GM23338 (cell line): ENCODE measurements at regions not wholly inside any gene's neighbourhood (a gene's known extent, or its start where the extent isn't known, plus 50 kb on each side); places are given as distances from the start of the nearest gene placed in this dataset.

Source experiments
- ATAC-seq: fragments of 200-7000 bp; cut with Tn5 transposase; 3 replicates; pipeline ENCODE4 v1.9.1; 2020
- DNase-seq: peaks from one replicate; pipeline ENCODE4 v3.0.0-alpha.2; 2015; ENCODE audit warnings: low spot score
- H2AFZ ChIP-seq: fragments of 200-600 bp; sonication (generic); 2 replicates; pipeline ENCODE4 v1.8.0; 2016; ENCODE audit warnings: antibody characterized with exemption, mild to moderate bottlenecking, moderate library complexity
- H3F3A ChIP-seq: fragments of 200-600 bp; sonication (generic); replicated peaks from 2 replicates; pipeline ENCODE4 v1.8.0; 2017; ENCODE audit warnings: antibody characterized with exemption, mixed run types, low read depth
- H3K27ac ChIP-seq: fragments of 200-600 bp; sonication (generic); 2 replicates; pipeline ENCODE4 v1.6.1; 2016; ENCODE audit warnings: low read depth
- H3K27me3 ChIP-seq: fragments of 200-600 bp; sonication (generic); 2 replicates; pipeline ENCODE4 v1.8.0; 2016; ENCODE audit warnings: mild to moderate bottlenecking, mixed run types, moderate library complexity; ENCODE audit not compliant: insufficient read depth
- H3K36me3 ChIP-seq: fragments of 200-600 bp; sonication (generic); 2 replicates; pipeline ENCODE4 v1.8.0; 2016; ENCODE audit warnings: mild to moderate bottlenecking; ENCODE audit not compliant: insufficient read depth
- H3K4me1 ChIP-seq: fragments of 200-600 bp; sonication (generic); 2 replicates; pipeline ENCODE4 v1.8.0; 2016; ENCODE audit warnings: mild to moderate bottlenecking, moderate library complexity; ENCODE audit not compliant: insufficient read depth
- H3K4me2 ChIP-seq: fragments of 200-600 bp; sonication (generic); 2 replicates; pipeline ENCODE4 v1.7.1; 2017; ENCODE audit warnings: mixed run types
- H3K4me3 ChIP-seq: fragments of 200-600 bp; sonication (generic); 2 replicates; pipeline ENCODE4 v1.6.1; 2016; ENCODE audit warnings: mixed run types
- H3K79me2 ChIP-seq: fragments of 200-600 bp; sonication (generic); replicated peaks from 2 replicates; pipeline ENCODE4 v1.8.0; 2017; ENCODE audit warnings: mild to moderate bottlenecking; ENCODE audit not compliant: insufficient read depth
- H3K9me2 ChIP-seq: fragments of 200-600 bp; sonication (generic); 2 replicates; pipeline ENCODE4 v1.8.0; 2017; ENCODE audit not compliant: insufficient read depth
- H4K20me1 ChIP-seq: fragments of 200-600 bp; sonication (generic); replicated peaks from 2 replicates; pipeline ENCODE4 v1.8.0; 2017; ENCODE audit warnings: mild to moderate bottlenecking; ENCODE audit not compliant: insufficient read depth
- H3K27ac Mint-ChIP-seq: 2 replicates; pipeline ENCODE4 v1.8.0; 2020; ENCODE audit warnings: inconsistent platforms, mild to moderate bottlenecking, moderate library complexity, mixed read lengths
- H3K27me3 Mint-ChIP-seq: 3 replicates; pipeline ENCODE4 v1.8.0; 2022; ENCODE audit warnings: low read depth, mild to moderate bottlenecking, moderate library complexity, mixed read lengths, inconsistent platforms; ENCODE audit not compliant: insufficient read depth, poor library complexity
- H3K36me3 Mint-ChIP-seq: 3 replicates; pipeline ENCODE4 v1.8.0; 2021; ENCODE audit warnings: low read depth, mild to moderate bottlenecking, inconsistent platforms, moderate library complexity, mixed read lengths
- H3K4me1 Mint-ChIP-seq: 3 replicates; pipeline ENCODE4 v1.8.0; 2020; ENCODE audit warnings: mild to moderate bottlenecking, inconsistent platforms, mixed read lengths
- H3K4me3 Mint-ChIP-seq: 3 replicates; pipeline ENCODE4 v1.8.0; 2021; ENCODE audit warnings: moderate library complexity, mild to moderate bottlenecking, inconsistent platforms, mixed read lengths
- H3K9me3 Mint-ChIP-seq: 3 replicates; pipeline ENCODE4 v1.8.0; 2020; ENCODE audit warnings: moderate library complexity, mild to moderate bottlenecking, inconsistent platforms, mixed read lengths
- ETS1 ChIP-seq: IDR thresholded peaks from 2 replicates; pipeline ENCODE4 v1.6.1; 2016; ENCODE audit warnings: antibody characterized with exemption
- EZH2 ChIP-seq: fragments of 200-600 bp; sonication (generic); IDR thresholded peaks from one replicate; pipeline ENCODE4 v1.8.0; 2017; ENCODE audit warnings: antibody characterized with exemption, mild to moderate bottlenecking, low read depth; ENCODE audit not compliant: unreplicated experiment
- EZH2phosphoT487 ChIP-seq: fragments of 200-600 bp; sonication (generic); IDR thresholded peaks from one replicate; pipeline ENCODE4 v1.8.1; 2018; ENCODE audit warnings: antibody characterized with exemption; ENCODE audit not compliant: unreplicated experiment
- POLR2AphosphoS5 ChIP-seq: IDR thresholded peaks from 2 replicates; pipeline ENCODE4 v1.6.1; 2016; ENCODE audit warnings: antibody characterized with exemption, low read depth
- STAT1 ChIP-seq: IDR thresholded peaks from one replicate; pipeline ENCODE4 v1.6.1; 2016; ENCODE audit warnings: antibody characterized with exemption; ENCODE audit not compliant: unreplicated experiment
- ZNF114 ChIP-seq: fragments of 250-450 bp; sonication (Bioruptor Pico); IDR thresholded peaks from 2 replicates; pipeline ENCODE4 v1.5.0; 2020; ENCODE audit warnings: mild to moderate bottlenecking, moderate library complexity
- ZNF331 ChIP-seq: fragments of 250-450 bp; sonication (Bioruptor Pico); IDR thresholded peaks from 2 replicates; pipeline ENCODE4 v1.5.0; 2020; ENCODE audit warnings: low read depth, mild to moderate bottlenecking, moderate library complexity
- ZNF462 ChIP-seq: fragments of 250-450 bp; sonication (Bioruptor Pico); IDR thresholded peaks from 2 replicates; pipeline ENCODE4 v1.5.0; 2020; ENCODE audit warnings: mild to moderate bottlenecking, moderate library complexity
- TF ChIP-seq, protein P1 (sequence below): IDR thresholded peaks from one replicate; pipeline ENCODE4 v1.6.1; 2018; ENCODE audit warnings: antibody characterized with exemption; ENCODE audit not compliant: unreplicated experiment
- TF ChIP-seq, protein P2 (sequence below), 2 experiments: fragments of 200-600 bp in 1 of 2; sonication (generic) in 1 of 2; conservative IDR thresholded peaks; 2 replicates each; pipeline versions ENCODE4 v1.5.1 to v1.6.1; 2016 to 2017; ENCODE audit warnings: antibody characterized with exemption in 2 of 2, low read depth in 2 of 2, mild to moderate bottlenecking in 2 of 2, moderate library complexity in 1 of 2

DNA sequence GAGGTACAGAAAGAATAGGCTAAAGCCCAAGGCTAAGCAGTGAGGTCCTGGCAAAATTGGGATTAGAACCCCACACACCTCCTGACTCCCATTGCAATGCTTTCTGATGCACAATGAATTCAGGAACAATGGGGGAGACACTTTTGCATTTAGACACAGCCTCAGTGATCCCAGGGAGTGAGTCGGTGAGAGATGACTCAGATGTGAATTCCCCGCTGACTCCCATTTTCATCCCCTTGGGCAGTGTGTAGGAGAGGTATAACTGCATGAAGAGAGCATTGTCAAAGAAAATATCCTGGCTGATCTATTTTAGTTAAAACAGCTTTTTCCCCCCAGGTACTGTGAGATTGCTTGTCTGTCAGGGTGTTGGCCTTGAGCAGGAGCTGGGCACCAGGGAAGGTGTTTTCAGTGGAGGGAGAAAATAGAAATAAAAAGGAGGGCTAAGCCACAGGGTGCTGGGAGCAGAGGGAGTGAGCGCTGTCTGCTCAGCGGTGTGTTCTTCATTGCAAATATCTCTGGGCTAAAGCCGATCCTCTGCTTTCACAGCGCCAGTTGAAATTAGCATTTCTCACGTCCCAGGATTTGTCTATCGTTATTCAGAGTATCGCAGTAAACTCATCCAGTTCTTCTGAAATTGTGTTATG, 247.7 kb upstream of the PTBP2 start:
- H3K9me3 Mint-ChIP-seq: peaks cover 16% of the 10 kb centered on the region
- DNase-seq (no peak), ATAC-seq (peak; percentile 68)
- peaks cover 19% of the 10 kb centered on the region for H3K36me3 Mint-ChIP-seq
- H3K4me1 Mint-ChIP-seq: peaks cover 32% of the 10 kb centered on the region
- peaks cover 17% of the 10 kb centered on the region for H3K4me1 ChIP-seq
- no peaks in the 10 kb centered on the region; the same call in 1 of the 2 replicates for H3K9me2 ChIP-seq
- H3K79me2 ChIP-seq: no peaks in the 10 kb centered on the region
- no peak overlapping the region for H3K27ac ChIP-seq
- H3K4me2 ChIP-seq: peak overlapping the region; percentile 70
- H3K36me3 ChIP-seq: no peaks in the 10 kb centered on the region
- H3K4me3 ChIP-seq: peak overlapping the region; percentile 18; the same call in 1 of the 2 replicates
- no peak overlapping the region for H3K27ac Mint-ChIP-seq
- H3F3A ChIP-seq: no peaks in the 10 kb centered on the region
- H3K4me3 Mint-ChIP-seq: peak overlapping the region; percentile 36; the same call in 2 of the 3 replicates
- no peak overlapping the region for H2AFZ ChIP-seq
- peaks cover 4% of the 10 kb centered on the region; the same call in 1 of the 2 replicates for H4K20me1 ChIP-seq
- peaks cover 72% of the 10 kb centered on the region for H3K27me3 Mint-ChIP-seq
- peaks cover 82% of the 10 kb centered on the region for H3K27me3 ChIP-seq
- no peak for TF ChIP-seq ZNF462
- TF ChIP-seq ZNF114 (CRISPR knock-in tag): no peak
- TF ChIP-seq STAT1: no peak
- TF ChIP-seq EZH2phosphoT487: no peak
- TF ChIP-seq, protein P1, sequence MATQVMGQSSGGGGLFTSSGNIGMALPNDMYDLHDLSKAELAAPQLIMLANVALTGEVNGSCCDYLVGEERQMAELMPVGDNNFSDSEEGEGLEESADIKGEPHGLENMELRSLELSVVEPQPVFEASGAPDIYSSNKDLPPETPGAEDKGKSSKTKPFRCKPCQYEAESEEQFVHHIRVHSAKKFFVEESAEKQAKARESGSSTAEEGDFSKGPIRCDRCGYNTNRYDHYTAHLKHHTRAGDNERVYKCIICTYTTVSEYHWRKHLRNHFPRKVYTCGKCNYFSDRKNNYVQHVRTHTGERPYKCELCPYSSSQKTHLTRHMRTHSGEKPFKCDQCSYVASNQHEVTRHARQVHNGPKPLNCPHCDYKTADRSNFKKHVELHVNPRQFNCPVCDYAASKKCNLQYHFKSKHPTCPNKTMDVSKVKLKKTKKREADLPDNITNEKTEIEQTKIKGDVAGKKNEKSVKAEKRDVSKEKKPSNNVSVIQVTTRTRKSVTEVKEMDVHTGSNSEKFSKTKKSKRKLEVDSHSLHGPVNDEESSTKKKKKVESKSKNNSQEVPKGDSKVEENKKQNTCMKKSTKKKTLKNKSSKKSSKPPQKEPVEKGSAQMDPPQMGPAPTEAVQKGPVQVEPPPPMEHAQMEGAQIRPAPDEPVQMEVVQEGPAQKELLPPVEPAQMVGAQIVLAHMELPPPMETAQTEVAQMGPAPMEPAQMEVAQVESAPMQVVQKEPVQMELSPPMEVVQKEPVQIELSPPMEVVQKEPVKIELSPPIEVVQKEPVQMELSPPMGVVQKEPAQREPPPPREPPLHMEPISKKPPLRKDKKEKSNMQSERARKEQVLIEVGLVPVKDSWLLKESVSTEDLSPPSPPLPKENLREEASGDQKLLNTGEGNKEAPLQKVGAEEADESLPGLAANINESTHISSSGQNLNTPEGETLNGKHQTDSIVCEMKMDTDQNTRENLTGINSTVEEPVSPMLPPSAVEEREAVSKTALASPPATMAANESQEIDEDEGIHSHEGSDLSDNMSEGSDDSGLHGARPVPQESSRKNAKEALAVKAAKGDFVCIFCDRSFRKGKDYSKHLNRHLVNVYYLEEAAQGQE: no peak
- TF ChIP-seq, protein P2, sequence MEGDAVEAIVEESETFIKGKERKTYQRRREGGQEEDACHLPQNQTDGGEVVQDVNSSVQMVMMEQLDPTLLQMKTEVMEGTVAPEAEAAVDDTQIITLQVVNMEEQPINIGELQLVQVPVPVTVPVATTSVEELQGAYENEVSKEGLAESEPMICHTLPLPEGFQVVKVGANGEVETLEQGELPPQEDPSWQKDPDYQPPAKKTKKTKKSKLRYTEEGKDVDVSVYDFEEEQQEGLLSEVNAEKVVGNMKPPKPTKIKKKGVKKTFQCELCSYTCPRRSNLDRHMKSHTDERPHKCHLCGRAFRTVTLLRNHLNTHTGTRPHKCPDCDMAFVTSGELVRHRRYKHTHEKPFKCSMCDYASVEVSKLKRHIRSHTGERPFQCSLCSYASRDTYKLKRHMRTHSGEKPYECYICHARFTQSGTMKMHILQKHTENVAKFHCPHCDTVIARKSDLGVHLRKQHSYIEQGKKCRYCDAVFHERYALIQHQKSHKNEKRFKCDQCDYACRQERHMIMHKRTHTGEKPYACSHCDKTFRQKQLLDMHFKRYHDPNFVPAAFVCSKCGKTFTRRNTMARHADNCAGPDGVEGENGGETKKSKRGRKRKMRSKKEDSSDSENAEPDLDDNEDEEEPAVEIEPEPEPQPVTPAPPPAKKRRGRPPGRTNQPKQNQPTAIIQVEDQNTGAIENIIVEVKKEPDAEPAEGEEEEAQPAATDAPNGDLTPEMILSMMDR (conservative IDR thresholded peaks at IDR 0.05; ENCODE audit: low read depth in 2 of 2): no peak
- TF ChIP-seq ZNF331: no peak
- no peak for TF ChIP-seq ETS1
- TF ChIP-seq EZH2: no peak
- TF ChIP-seq POLR2AphosphoS5: no peak
